NCI-H82 treated with DMSO at 0.1 percent for 48 hours (cell line): ENCODE measurements at regions not wholly inside any gene's neighbourhood (a gene's known extent, or its start where the extent isn't known, plus 50 kb on each side); places are given as distances from the start of the nearest gene placed in this dataset.

Source experiments
- DNase-seq: peaks from one replicate; lab custom pipeline; 2025; ENCODE audit not compliant: unreplicated experiment; lab: John Stamatoyannopoulos, UW

DNA sequence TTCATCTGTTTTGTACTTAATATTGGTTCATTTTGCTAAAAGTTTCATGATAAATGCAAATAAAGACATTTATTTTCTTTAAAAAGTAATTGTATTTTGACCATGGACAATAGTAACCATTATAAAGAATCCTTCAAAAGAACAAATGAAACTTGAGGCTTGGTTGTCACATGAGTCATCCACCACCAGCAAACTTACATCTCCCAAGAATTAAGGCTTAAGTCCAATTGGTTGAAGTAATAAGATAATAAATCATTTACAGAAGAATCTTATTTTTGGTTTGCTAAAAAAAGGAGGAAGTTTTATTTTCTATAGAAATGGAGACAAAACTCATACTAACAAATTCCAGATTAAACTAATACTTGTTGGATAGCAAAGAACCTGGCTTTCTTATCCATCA, 84.8 kb upstream of the KITLG start:
- DNase-seq, result no peak

- no peak for DNase-seq
Measured at GRCh38 chr12:88662961-88663360, 82.7 kb upstream of the KITLG start.

GRCh38 chr12:88662093-88662492, 81.8 kb upstream of the KITLG start:
- no peak for DNase-seq

DNA sequence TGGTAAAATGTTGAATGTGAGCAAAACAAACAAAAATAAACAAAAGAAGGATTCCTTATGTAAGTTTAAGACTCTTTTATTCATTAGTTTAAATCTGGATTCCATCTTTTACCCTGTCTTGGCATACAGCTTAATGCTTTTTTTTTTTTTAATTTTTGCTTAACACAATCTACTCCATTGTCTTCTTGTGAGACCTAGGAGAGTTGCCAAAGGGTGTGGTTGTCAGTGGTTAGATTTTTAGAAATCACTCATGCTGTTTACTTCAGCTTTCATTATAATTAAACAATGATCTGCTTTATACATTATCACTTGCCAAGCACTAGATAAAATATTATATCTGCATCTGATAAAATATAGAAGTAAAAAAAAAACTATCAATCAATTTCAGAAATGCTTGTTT, 77.7 kb upstream of the KITLG start:
- no peak for DNase-seq

DNA sequence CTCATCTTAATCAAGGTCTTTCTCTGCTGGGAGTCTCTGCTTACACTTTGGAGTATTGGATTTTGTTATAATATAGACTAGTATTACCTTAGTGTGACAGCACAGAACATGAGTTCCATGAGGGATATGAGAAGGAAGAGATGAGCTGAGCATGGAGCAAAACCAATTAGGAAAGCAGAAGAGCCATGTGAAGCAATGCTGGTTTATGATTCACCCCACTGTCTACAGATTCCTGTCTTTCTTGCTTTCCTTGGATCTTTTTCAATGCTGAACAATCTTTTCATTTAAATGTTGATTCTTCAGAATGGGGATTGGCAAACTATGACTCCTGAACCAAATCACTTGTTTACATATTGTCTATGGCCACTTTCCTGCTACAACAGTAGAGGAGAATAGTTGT, 70.4 kb upstream of the KITLG start:
- DNase-seq, result no peak

DNA sequence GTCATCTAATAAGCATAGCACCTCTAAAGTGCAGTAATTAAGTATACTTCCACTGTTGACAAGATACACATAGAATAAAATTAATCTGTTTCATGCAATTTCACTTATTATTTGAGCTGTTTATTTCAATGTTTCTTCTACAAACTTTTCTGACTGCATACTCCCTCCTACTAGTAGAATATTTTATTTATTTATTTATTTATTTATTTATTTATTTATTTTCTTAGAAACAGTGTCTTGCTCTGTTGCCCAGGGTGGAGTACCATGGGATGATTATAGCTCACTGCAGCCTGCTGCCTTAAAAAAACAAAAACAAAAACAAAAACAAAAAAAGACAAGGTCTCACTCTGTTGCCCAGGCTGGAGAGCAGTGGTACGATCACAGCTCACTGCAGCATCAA, 68.4 kb upstream of the KITLG start:
- no peak for DNase-seq

DNA sequence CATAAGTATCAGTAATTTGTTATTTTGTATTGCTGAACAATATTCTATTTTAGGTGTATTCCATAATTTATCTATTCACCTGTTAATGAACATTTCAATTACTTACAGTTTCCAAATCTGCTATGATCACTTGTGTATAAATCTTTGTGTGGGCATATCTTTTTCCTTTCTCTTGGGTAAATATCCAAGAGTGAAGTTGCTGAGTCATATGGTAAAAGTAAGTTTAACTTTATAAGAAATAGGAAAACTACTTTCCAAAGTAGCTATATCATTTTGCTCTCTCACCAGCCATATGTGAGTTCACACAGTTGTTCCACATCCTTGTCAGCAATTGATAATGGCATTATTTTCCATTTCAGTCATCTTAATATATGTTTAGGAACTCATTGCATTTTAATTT, 66.6 kb upstream of the KITLG start:
- no peak for DNase-seq

GRCh38 chr12:88645816-88646215, 65.5 kb upstream of the KITLG start:
- DNase-seq, result no peak

GRCh38 chr12:88644946-88645702, 64.9 kb upstream of the KITLG start:
- no peak for DNase-seq

- DNase-seq, result no peak
Measured at GRCh38 chr12:88643685-88644084, 63.4 kb upstream of the KITLG start.

- DNase-seq, result no peak
Measured at GRCh38 chr12:88642675-88643431, 62.6 kb upstream of the KITLG start.

GRCh38 chr12:88638966-88639760, 58.9 kb upstream of the KITLG start:
- peak; percentile 41 for DNase-seq

DNA sequence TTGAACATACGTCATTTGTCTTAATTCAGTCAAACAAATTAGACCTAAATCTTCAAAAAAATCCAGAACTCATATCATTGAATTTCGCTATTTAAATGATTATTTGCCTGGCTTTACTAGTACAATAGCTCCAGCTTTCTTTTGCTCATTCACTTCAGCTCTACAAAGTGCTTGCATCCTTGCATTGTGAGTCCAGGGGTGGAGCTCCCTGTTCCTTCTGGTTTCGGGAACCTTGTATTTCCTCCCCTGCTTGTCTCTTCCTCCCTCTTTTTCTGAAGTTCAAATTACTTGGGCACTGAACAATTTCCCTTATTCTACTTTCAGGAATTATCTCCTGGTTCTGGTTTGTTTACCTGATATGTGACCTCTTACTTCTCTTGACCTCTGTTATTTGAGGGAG, 58.1 kb upstream of the KITLG start:
- no peak for DNase-seq

DNA sequence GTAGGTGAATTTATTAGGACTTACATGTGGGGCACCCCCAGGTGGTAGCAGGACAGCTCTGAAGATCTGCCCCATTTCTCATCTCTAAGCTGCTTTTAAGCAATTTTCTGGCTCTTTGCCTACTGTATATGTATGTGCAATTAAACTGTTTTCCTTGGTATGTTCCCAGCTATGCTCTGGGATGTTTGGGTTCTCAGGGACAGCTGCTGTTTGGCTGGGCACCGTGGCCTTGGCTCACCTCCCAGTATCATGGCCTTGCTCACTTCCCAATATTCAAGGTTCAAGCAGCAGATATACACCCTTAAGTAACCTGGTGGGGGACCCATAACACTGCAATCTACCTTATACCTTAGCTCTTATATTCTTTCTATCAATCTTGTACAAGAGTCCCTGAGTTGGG, 53.7 kb upstream of the KITLG start:
- DNase-seq, result no peak

DNA sequence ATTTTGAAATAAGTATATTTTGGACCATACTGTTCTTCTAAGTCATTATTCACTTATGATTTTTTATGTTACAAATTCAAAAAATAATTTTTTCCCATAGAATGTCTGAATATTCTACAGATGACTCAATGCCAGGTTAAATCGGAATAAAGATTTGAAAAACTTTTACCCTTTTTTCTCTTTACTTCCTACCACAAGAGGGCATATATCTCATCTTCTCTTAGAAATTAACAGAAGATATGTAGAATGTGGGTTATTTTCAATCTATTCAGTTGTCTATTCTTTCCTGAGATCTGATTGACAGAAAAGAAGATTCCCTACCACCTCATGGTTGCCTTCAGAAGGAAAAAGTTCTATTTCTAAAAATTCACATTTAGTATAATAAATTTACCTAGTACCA, 53.0 kb upstream of the KITLG start:
- DNase-seq, result no peak

DNA sequence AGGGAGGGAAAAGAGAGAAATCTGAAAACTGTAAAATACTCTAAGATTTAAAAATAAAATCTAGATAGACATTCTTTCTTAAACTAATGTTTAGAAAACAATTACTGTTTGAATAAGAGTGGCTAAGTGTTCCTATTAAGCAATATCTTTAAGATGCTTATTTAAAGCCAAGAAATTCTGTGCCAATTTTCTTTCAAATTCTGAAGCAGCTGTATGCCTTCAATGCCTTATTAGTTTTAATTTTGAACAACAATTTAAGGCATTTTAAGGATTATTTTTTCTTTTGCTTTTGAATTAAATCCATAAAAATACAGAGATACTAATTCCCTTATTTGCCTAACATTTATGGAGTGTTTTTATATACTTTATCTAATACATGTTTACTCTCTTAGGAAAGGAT, 50.3 kb upstream of the KITLG start:
- DNase-seq, result no peak
